ENCODE measurements at regions not wholly inside any gene's neighbourhood (a gene's known extent, or its start where the extent isn't known, plus 50 kb on each side); places are given as distances from the start of the nearest gene placed in this dataset.
"Not testable (repeated sequence)": the region's sequence is repeated elsewhere in the genome, so short reads cannot be mapped to it uniquely, and the experiment has no call there.

- 89% methylated on average over 3 of the region's 4 CpGs for WGBS
These were observed 423.0 kb upstream of the TMPRSS15 start for GRCh38 chr21:18826562-18826961.

GRCh38 chr21:18831942-18832676 lies 428.5 kb upstream of the TMPRSS15 start:
- Histone ChIP-seq H3K4me1 (ENCODE audit: insufficient read depth, low read length) (no peaks in the 10 kb centered on the region), H3K9me3 (ENCODE audit: insufficient read depth, low read depth, low read length) (no peaks in the 10 kb centered on the region), H3K27me3 (ENCODE audit: insufficient read depth, low read length) (no peaks in the 10 kb centered on the region), H3K27ac (ENCODE audit: low read depth, low read length) (no peak overlapping the region), H3K9ac (ENCODE audit: low read depth, low read length) (no peak overlapping the region), H3K4me3 (ENCODE audit: low read length) (no peak overlapping the region), H3K36me3 (ENCODE audit: insufficient read depth, low read length) (no peaks in the 10 kb centered on the region)
- 89% methylated on average over 2 of the region's 2 CpGs for WGBS

More at GRCh38 chr21:18826562-18826961, 423.0 kb upstream of the TMPRSS15 start:
- H3K27me3 ChIP-seq (ENCODE audit: insufficient read depth, low read length): no peaks in the 10 kb centered on the region
- 0 out of 2 replicates have a peak, but pooled peaks cover 4% of the 10 kb centered on the region for H3K9me3 ChIP-seq (ENCODE audit: insufficient read depth, low read depth, low read length)
- no peak overlapping the region for H3K27ac ChIP-seq (ENCODE audit: low read depth, low read length)
- H3K4me3 ChIP-seq (ENCODE audit: low read length): no peak overlapping the region
- H3K36me3 ChIP-seq (ENCODE audit: insufficient read depth, low read length): no peaks in the 10 kb centered on the region
- no peaks in the 10 kb centered on the region for H3K4me1 ChIP-seq (ENCODE audit: insufficient read depth, low read length)
- no peak overlapping the region for H3K9ac ChIP-seq (ENCODE audit: low read depth, low read length)

- Histone ChIP-seq H3K27ac (ENCODE audit: low read depth, low read length) (no peak overlapping the region), H3K27me3 (ENCODE audit: insufficient read depth, low read length) (no peaks in the 10 kb centered on the region), H3K9ac (ENCODE audit: low read depth, low read length) (no peak overlapping the region), H3K9me3 (ENCODE audit: insufficient read depth, low read depth, low read length) (no peaks in the 10 kb centered on the region), H3K4me3 (ENCODE audit: low read length) (no peak overlapping the region), H3K36me3 (ENCODE audit: insufficient read depth, low read length) (no peaks in the 10 kb centered on the region), H3K4me1 (ENCODE audit: insufficient read depth, low read length) (no peaks in the 10 kb centered on the region)
- WGBS: 87% methylated on average over 2 of the region's 2 CpGs
These were observed 429.4 kb upstream of the TMPRSS15 start for GRCh38 chr21:18832950-18833349.

- not testable (repeated sequence) for H3K27me3 ChIP-seq (ENCODE audit: insufficient read depth, low read length); H3K4me1 ChIP-seq (ENCODE audit: insufficient read depth, low read length); H3K9ac ChIP-seq (ENCODE audit: low read depth, low read length); H3K4me3 ChIP-seq (ENCODE audit: low read length); H3K9me3 ChIP-seq (ENCODE audit: insufficient read depth, low read depth, low read length); H3K36me3 ChIP-seq (ENCODE audit: insufficient read depth, low read length); H3K27ac ChIP-seq (ENCODE audit: low read depth, low read length)
- WGBS: 100% methylated on average over 1 of the region's 2 CpGs
These were observed 430.5 kb upstream of the TMPRSS15 start for GRCh38 chr21:18834121-18834520.

- H3K27me3 ChIP-seq (ENCODE audit: insufficient read depth, low read length): no peaks in the 10 kb centered on the region
- no peaks in the 10 kb centered on the region for H3K36me3 ChIP-seq (ENCODE audit: insufficient read depth, low read length)
- H3K9ac ChIP-seq (ENCODE audit: low read depth, low read length): no peak overlapping the region
- no peak overlapping the region for H3K4me3 ChIP-seq (ENCODE audit: low read length)
- H3K27ac ChIP-seq (ENCODE audit: low read depth, low read length): no peak overlapping the region
- no peaks in the 10 kb centered on the region for H3K4me1 ChIP-seq (ENCODE audit: insufficient read depth, low read length)
- 70% methylated on average over 1 of the region's 1 CpG for WGBS
- 0 out of 2 replicates have a peak, but pooled peaks cover 2% of the 10 kb centered on the region for H3K9me3 ChIP-seq (ENCODE audit: insufficient read depth, low read depth, low read length)
These were observed 436.7 kb upstream of the TMPRSS15 start for GRCh38 chr21:18840239-18840638.

- not testable (repeated sequence) for H3K9ac ChIP-seq (ENCODE audit: low read depth, low read length); H3K36me3 ChIP-seq (ENCODE audit: insufficient read depth, low read length)
- 97% methylated on average over 16 of the region's 16 CpGs for WGBS
These were observed 454.0 kb upstream of the TMPRSS15 start for GRCh38 chr21:18857606-18858005.

GRCh38 chr21:18869104-18869503 lies 465.5 kb upstream of the TMPRSS15 start:
- H3K4me3 ChIP-seq (ENCODE audit: low read length): no peak overlapping the region
- H3K36me3 ChIP-seq (ENCODE audit: insufficient read depth, low read length): no peaks in the 10 kb centered on the region
- no peaks in the 10 kb centered on the region for H3K9me3 ChIP-seq (ENCODE audit: insufficient read depth, low read depth, low read length)
- no peaks in the 10 kb centered on the region for H3K27me3 ChIP-seq (ENCODE audit: insufficient read depth, low read length)
- H3K4me1 ChIP-seq (ENCODE audit: insufficient read depth, low read length): no peaks in the 10 kb centered on the region
- H3K27ac ChIP-seq (ENCODE audit: low read depth, low read length): no peak overlapping the region
- no peak overlapping the region for H3K9ac ChIP-seq (ENCODE audit: low read depth, low read length)
- WGBS: 100% methylated on average over 1 of the region's 1 CpG

More at GRCh38 chr21:18857606-18858005, 454.0 kb upstream of the TMPRSS15 start:
- H3K9me3 ChIP-seq (ENCODE audit: insufficient read depth, low read depth, low read length); H3K4me3 ChIP-seq (ENCODE audit: low read length); H3K27me3 ChIP-seq (ENCODE audit: insufficient read depth, low read length); H3K4me1 ChIP-seq (ENCODE audit: insufficient read depth, low read length); H3K27ac ChIP-seq (ENCODE audit: low read depth, low read length): not testable (repeated sequence)

- no peak overlapping the region for H3K27ac ChIP-seq (ENCODE audit: low read depth, low read length)
- WGBS: 89% methylated on average over 9 of the region's 9 CpGs
- peaks cover 31% of the 10 kb centered on the region for H3K9me3 ChIP-seq (ENCODE audit: insufficient read depth, low read depth, low read length)
- H3K36me3 ChIP-seq (ENCODE audit: insufficient read depth, low read length): no peaks in the 10 kb centered on the region
- H3K4me1 ChIP-seq (ENCODE audit: insufficient read depth, low read length): no peaks in the 10 kb centered on the region
- H3K4me3 ChIP-seq (ENCODE audit: low read length): no peak overlapping the region
- H3K9ac ChIP-seq (ENCODE audit: low read depth, low read length): no peak overlapping the region
- no peaks in the 10 kb centered on the region for H3K27me3 ChIP-seq (ENCODE audit: insufficient read depth, low read length)
These were observed 474.3 kb upstream of the TMPRSS15 start for GRCh38 chr21:18877917-18878316.

- Histone ChIP-seq H3K27me3 (ENCODE audit: insufficient read depth, low read length) (no peaks in the 10 kb centered on the region), H3K4me1 (ENCODE audit: insufficient read depth, low read length) (no peaks in the 10 kb centered on the region), H3K27ac (ENCODE audit: low read depth, low read length) (no peak overlapping the region), H3K36me3 (ENCODE audit: insufficient read depth, low read length) (no peaks in the 10 kb centered on the region), H3K4me3 (ENCODE audit: low read length) (no peak overlapping the region), H3K9ac (ENCODE audit: low read depth, low read length) (no peak overlapping the region), H3K9me3 (ENCODE audit: insufficient read depth, low read depth, low read length) (peaks cover 15% of the 10 kb centered on the region)
- 100% methylated on average over 2 of the region's 4 CpGs for WGBS
These were observed 484.5 kb upstream of the TMPRSS15 start for GRCh38 chr21:18887922-18888602.

GRCh38 chr21:18893406-18893805 lies 489.8 kb upstream of the TMPRSS15 start:
- WGBS: 80% methylated on average over 1 of the region's 2 CpGs
- no peak overlapping the region for H3K4me3 ChIP-seq (ENCODE audit: low read length)
- H3K27ac ChIP-seq (ENCODE audit: low read depth, low read length): no peak overlapping the region
- no peaks in the 10 kb centered on the region for H3K4me1 ChIP-seq (ENCODE audit: insufficient read depth, low read length)
- no peak overlapping the region for H3K9ac ChIP-seq (ENCODE audit: low read depth, low read length)
- H3K36me3 ChIP-seq (ENCODE audit: insufficient read depth, low read length): no peaks in the 10 kb centered on the region
- H3K27me3 ChIP-seq (ENCODE audit: insufficient read depth, low read length): no peaks in the 10 kb centered on the region
- no peaks in the 10 kb centered on the region for H3K9me3 ChIP-seq (ENCODE audit: insufficient read depth, low read depth, low read length)

GRCh38 chr21:18894387-18894786 lies 490.8 kb upstream of the TMPRSS15 start:
- no CpG with 5 or more reads among the region's 1 CpG for WGBS
- H3K27me3 ChIP-seq (ENCODE audit: insufficient read depth, low read length): no peaks in the 10 kb centered on the region
- no peak overlapping the region for H3K9ac ChIP-seq (ENCODE audit: low read depth, low read length)
- no peaks in the 10 kb centered on the region for H3K36me3 ChIP-seq (ENCODE audit: insufficient read depth, low read length)
- no peak overlapping the region for H3K4me3 ChIP-seq (ENCODE audit: low read length)
- H3K4me1 ChIP-seq (ENCODE audit: insufficient read depth, low read length): no peaks in the 10 kb centered on the region; the same call in 1 of the 2 replicates
- H3K27ac ChIP-seq (ENCODE audit: low read depth, low read length): no peak overlapping the region
- H3K9me3 ChIP-seq (ENCODE audit: insufficient read depth, low read depth, low read length): no peaks in the 10 kb centered on the region

All from HUES64 (cell line).